Dendritic cell treated with granulocyte-macrophage colony-stimulating factor and Interleukin-4, amounts not matched to agents 40 ng/mL and 50 ng/mL, for 4 days (primary cell): ENCODE measurements at regions not wholly inside any gene's neighbourhood (a gene's known extent, or its start where the extent isn't known, plus 50 kb on each side); places are given as distances from the start of the nearest gene placed in this dataset.

Experiments used
- H3K27ac Mint-ChIP-seq: one replicate; pipeline ENCODE4 v1.8.0; 2022; ENCODE audit warnings: mild to moderate bottlenecking, mixed read lengths
- H3K27me3 Mint-ChIP-seq: one replicate; pipeline ENCODE4 v1.8.0; 2022; ENCODE audit warnings: mild to moderate bottlenecking, mixed read lengths
- H3K36me3 Mint-ChIP-seq: one replicate; pipeline ENCODE4 v1.8.0; 2022; ENCODE audit warnings: low read depth, mixed read lengths
- H3K4me1 Mint-ChIP-seq: one replicate; pipeline ENCODE4 v1.8.0; 2022; ENCODE audit warnings: low read depth, mixed read lengths
- H3K4me3 Mint-ChIP-seq: one replicate; pipeline ENCODE4 v1.8.0; 2022; ENCODE audit warnings: mild to moderate bottlenecking, moderate library complexity, mixed read lengths
- H3K9me3 Mint-ChIP-seq: one replicate; pipeline ENCODE4 v1.8.0; 2022; ENCODE audit warnings: mixed read lengths
- intact Hi-C: fragments of 100-400 bp; cut with micrococcal nuclease; formaldehyde crosslinking; loops from one replicate; pipeline ENCODE4 v1.15.0; 2022

GRCh38 chr3:78140866-78141265 lies 1101.0 kb downstream of the ROBO2 start:
- no peaks in the 10 kb centered on the region for H3K36me3 Mint-ChIP-seq
- H3K4me1 Mint-ChIP-seq: no peaks in the 10 kb centered on the region
- no peak overlapping the region for H3K27ac Mint-ChIP-seq
- H3K27me3 Mint-ChIP-seq: no peaks in the 10 kb centered on the region
- H3K9me3 Mint-ChIP-seq: peaks cover 30% of the 10 kb centered on the region
- no peak overlapping the region for H3K4me3 Mint-ChIP-seq
- intact Hi-C loops: no loop called here

- intact Hi-C loops: no loop called here
- Mint-ChIP-seq H3K27me3 (no peaks in the 10 kb centered on the region), H3K36me3 (no peaks in the 10 kb centered on the region), H3K9me3 (peaks cover 34% of the 10 kb centered on the region), H3K4me1 (no peaks in the 10 kb centered on the region), H3K27ac (no peak overlapping the region), H3K4me3 (no peak overlapping the region)
These were observed 1101.4 kb downstream of the ROBO2 start for GRCh38 chr3:78141269-78141668.

- H3K27ac Mint-ChIP-seq: no peak overlapping the region
- H3K9me3 Mint-ChIP-seq: peaks cover 38% of the 10 kb centered on the region
- H3K4me3 Mint-ChIP-seq: no peak overlapping the region
- H3K4me1 Mint-ChIP-seq: no peaks in the 10 kb centered on the region
- intact Hi-C loops: no loop called here
- H3K27me3 Mint-ChIP-seq: no peaks in the 10 kb centered on the region
- no peaks in the 10 kb centered on the region for H3K36me3 Mint-ChIP-seq
These were observed 1103.1 kb downstream of the ROBO2 start for GRCh38 chr3:78143000-78143399.

GRCh38 chr3:78148986-78149717 lies 1109.3 kb downstream of the ROBO2 start:
- Mint-ChIP-seq H3K4me3 (no peak overlapping the region), H3K4me1 (no peaks in the 10 kb centered on the region), H3K27me3 (no peaks in the 10 kb centered on the region), H3K27ac (no peak overlapping the region), H3K9me3 (peaks cover 50% of the 10 kb centered on the region), H3K36me3 (no peaks in the 10 kb centered on the region)
- intact Hi-C loops: no loop called here

GRCh38 chr3:78153973-78154372 lies 1114.1 kb downstream of the ROBO2 start:
- H3K27ac Mint-ChIP-seq: no peak overlapping the region

GRCh38 chr3:78154521-78155186 lies 1114.8 kb downstream of the ROBO2 start:
- intact Hi-C loops: no loop called here
- H3K4me1 Mint-ChIP-seq: no peaks in the 10 kb centered on the region
- peaks cover 36% of the 10 kb centered on the region for H3K9me3 Mint-ChIP-seq
- H3K27ac Mint-ChIP-seq: no peak overlapping the region
- no peaks in the 10 kb centered on the region for H3K27me3 Mint-ChIP-seq
- no peaks in the 10 kb centered on the region for H3K36me3 Mint-ChIP-seq
- H3K4me3 Mint-ChIP-seq: no peak overlapping the region

More at GRCh38 chr3:78153973-78154372, 1114.1 kb downstream of the ROBO2 start:
- intact Hi-C loops: no loop called here
- Mint-ChIP-seq H3K4me3 (no peak overlapping the region), H3K9me3 (peaks cover 36% of the 10 kb centered on the region), H3K4me1 (no peaks in the 10 kb centered on the region), H3K27me3 (no peaks in the 10 kb centered on the region), H3K36me3 (no peaks in the 10 kb centered on the region)

GRCh38 chr3:78161736-78162135 lies 1121.8 kb downstream of the ROBO2 start:
- Mint-ChIP-seq H3K4me3 (no peak overlapping the region), H3K36me3 (no peaks in the 10 kb centered on the region), H3K27ac (no peak overlapping the region), H3K9me3 (no peaks in the 10 kb centered on the region), H3K4me1 (no peaks in the 10 kb centered on the region), H3K27me3 (no peaks in the 10 kb centered on the region)
- intact Hi-C loops: no loop called here

- intact Hi-C loops: no loop called here
- Mint-ChIP-seq H3K27me3 (no peaks in the 10 kb centered on the region), H3K9me3 (no peaks in the 10 kb centered on the region), H3K36me3 (no peaks in the 10 kb centered on the region), H3K27ac (no peak overlapping the region), H3K4me3 (no peak overlapping the region), H3K4me1 (no peaks in the 10 kb centered on the region)
These were observed 1123.5 kb downstream of the ROBO2 start for GRCh38 chr3:78163379-78163778.

GRCh38 chr3:78165876-78166275 lies 1126.0 kb downstream of the ROBO2 start:
- Mint-ChIP-seq H3K27me3 (no peaks in the 10 kb centered on the region), H3K4me1 (no peaks in the 10 kb centered on the region), H3K36me3 (no peaks in the 10 kb centered on the region), H3K9me3 (no peaks in the 10 kb centered on the region), H3K4me3 (no peak overlapping the region), H3K27ac (no peak overlapping the region)
- intact Hi-C loops: no loop called here

GRCh38 chr3:78174821-78175220 lies 1134.9 kb downstream of the ROBO2 start:
- intact Hi-C loops: no loop called here
- H3K4me1 Mint-ChIP-seq: no peaks in the 10 kb centered on the region
- no peaks in the 10 kb centered on the region for H3K36me3 Mint-ChIP-seq
- peaks cover 9% of the 10 kb centered on the region for H3K9me3 Mint-ChIP-seq
- H3K27me3 Mint-ChIP-seq: no peaks in the 10 kb centered on the region
- no peak overlapping the region for H3K4me3 Mint-ChIP-seq
- H3K27ac Mint-ChIP-seq: no peak overlapping the region

GRCh38 chr3:78176869-78177268 lies 1137.0 kb downstream of the ROBO2 start:
- Mint-ChIP-seq H3K27ac (no peak overlapping the region), H3K4me1 (no peaks in the 10 kb centered on the region), H3K4me3 (no peak overlapping the region), H3K9me3 (peaks cover 9% of the 10 kb centered on the region), H3K27me3 (no peaks in the 10 kb centered on the region), H3K36me3 (no peaks in the 10 kb centered on the region)
- intact Hi-C loops: no loop called here

GRCh38 chr3:78177780-78178179 lies 1137.9 kb downstream of the ROBO2 start:
- peaks cover 6% of the 10 kb centered on the region for H3K9me3 Mint-ChIP-seq
- no peaks in the 10 kb centered on the region for H3K36me3 Mint-ChIP-seq
- intact Hi-C loops: no loop called here
- H3K27ac Mint-ChIP-seq: no peak overlapping the region
- H3K27me3 Mint-ChIP-seq: no peaks in the 10 kb centered on the region
- no peak overlapping the region for H3K4me3 Mint-ChIP-seq
- H3K4me1 Mint-ChIP-seq: no peaks in the 10 kb centered on the region

GRCh38 chr3:78178209-78178608 lies 1138.3 kb downstream of the ROBO2 start:
- H3K9me3 Mint-ChIP-seq: peaks cover 2% of the 10 kb centered on the region
- H3K4me3 Mint-ChIP-seq: no peak overlapping the region
- no peaks in the 10 kb centered on the region for H3K36me3 Mint-ChIP-seq
- H3K27me3 Mint-ChIP-seq: no peaks in the 10 kb centered on the region
- H3K4me1 Mint-ChIP-seq: no peaks in the 10 kb centered on the region
- no peak overlapping the region for H3K27ac Mint-ChIP-seq
- intact Hi-C loops: no loop called here

GRCh38 chr3:78178740-78179363 lies 1139.0 kb downstream of the ROBO2 start:
- no peak overlapping the region for H3K27ac Mint-ChIP-seq
- no peaks in the 10 kb centered on the region for H3K9me3 Mint-ChIP-seq
- H3K4me3 Mint-ChIP-seq: no peak overlapping the region
- H3K27me3 Mint-ChIP-seq: no peaks in the 10 kb centered on the region
- H3K36me3 Mint-ChIP-seq: no peaks in the 10 kb centered on the region
- intact Hi-C loops: no loop called here
- H3K4me1 Mint-ChIP-seq: no peaks in the 10 kb centered on the region
